Upper lobe of right lung (tissue), 1 donor: ENCODE measurements at regions not wholly inside any gene's neighbourhood (a gene's known extent, or its start where the extent isn't known, plus 50 kb on each side); places are given as distances from the start of the nearest gene placed in this dataset.

Source experiments
- ATAC-seq: fragments of 200-7000 bp; cut with Tn5 transposase; one replicate; pipeline ENCODE4 v1.9.1; 2020; ENCODE audit warnings: mild to moderate bottlenecking, moderate library complexity
- DNase-seq: peaks from one replicate; pipeline ENCODE4 v3.0.0-alpha.2; 2020
- H3K27ac ChIP-seq: fragments of 200-600 bp; one replicate; pipeline ENCODE4 v1.8.0; 2022
- H3K27me3 ChIP-seq: fragments of 200-600 bp; one replicate; pipeline ENCODE4 v1.8.0; 2022; ENCODE audit warnings: mild to moderate bottlenecking
- H3K36me3 ChIP-seq: fragments of 200-600 bp; one replicate; pipeline ENCODE4 v1.8.0; 2022
- H3K4me1 ChIP-seq: fragments of 200-600 bp; one replicate; pipeline ENCODE4 v1.8.0; 2022
- H3K4me3 ChIP-seq: fragments of 200-600 bp; one replicate; pipeline ENCODE4 v1.8.0; 2022; ENCODE audit warnings: mild to moderate bottlenecking
- H3K9me3 ChIP-seq: fragments of 200-600 bp; one replicate; pipeline ENCODE4 v1.8.0; 2022
- CTCF ChIP-seq: fragments of 200-600 bp; IDR thresholded peaks from one replicate; pipeline ENCODE4 v1.8.0; 2022; ENCODE audit warnings: antibody characterized with exemption
- intact Hi-C: fragments of 100-400 bp; cut with DNase I; formaldehyde crosslinking; loops from one replicate; pipeline ENCODE4 v1.11.0; 2022
- donor health status: DM: no; HTN: yes; CAD: no; lungs with severe emphysema.

DNA sequence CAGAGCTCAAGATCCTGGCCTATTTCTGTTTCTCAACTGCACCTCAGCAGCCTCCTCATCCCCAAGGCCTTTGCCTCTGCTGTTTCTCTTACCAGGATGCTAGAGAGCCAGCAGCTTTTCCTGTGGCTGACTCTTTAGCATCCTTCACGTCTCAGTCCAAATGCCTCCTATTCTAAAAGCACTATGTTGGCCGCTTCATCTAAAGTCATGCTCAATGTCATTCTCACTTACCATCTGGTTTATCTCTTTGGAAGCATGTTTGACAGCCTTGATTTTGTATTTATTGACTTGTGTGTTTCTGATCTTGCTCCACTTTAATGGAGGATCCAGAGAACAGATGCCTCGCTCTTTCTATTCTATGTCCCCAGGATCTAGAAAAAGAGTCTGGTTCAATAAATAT lies 351.8 kb upstream of the CDH11 start:
- Histone ChIP-seq H3K27me3 (no peaks in the 10 kb centered on the region), H3K27ac (no peak overlapping the region), H3K36me3 (no peaks in the 10 kb centered on the region), H3K9me3 (no peaks in the 10 kb centered on the region), H3K4me3 (no peak overlapping the region), H3K4me1 (no peaks in the 10 kb centered on the region)
- no peak for ATAC-seq
- no peak for TF ChIP-seq CTCF
- no peak for DNase-seq
- intact Hi-C loops: no loop called here

GRCh38 chr16:65469116-65469515 lies 347.3 kb upstream of the CDH11 start:
- no peaks in the 10 kb centered on the region for H3K36me3 ChIP-seq
- H3K27me3 ChIP-seq: no peaks in the 10 kb centered on the region
- H3K4me3 ChIP-seq: no peak overlapping the region
- ATAC-seq (no peak), DNase-seq (no peak)
- no peak for TF ChIP-seq CTCF
- H3K4me1 ChIP-seq: no peaks in the 10 kb centered on the region
- intact Hi-C loops: no loop called here
- no peaks in the 10 kb centered on the region for H3K9me3 ChIP-seq
- no peak overlapping the region for H3K27ac ChIP-seq

DNA sequence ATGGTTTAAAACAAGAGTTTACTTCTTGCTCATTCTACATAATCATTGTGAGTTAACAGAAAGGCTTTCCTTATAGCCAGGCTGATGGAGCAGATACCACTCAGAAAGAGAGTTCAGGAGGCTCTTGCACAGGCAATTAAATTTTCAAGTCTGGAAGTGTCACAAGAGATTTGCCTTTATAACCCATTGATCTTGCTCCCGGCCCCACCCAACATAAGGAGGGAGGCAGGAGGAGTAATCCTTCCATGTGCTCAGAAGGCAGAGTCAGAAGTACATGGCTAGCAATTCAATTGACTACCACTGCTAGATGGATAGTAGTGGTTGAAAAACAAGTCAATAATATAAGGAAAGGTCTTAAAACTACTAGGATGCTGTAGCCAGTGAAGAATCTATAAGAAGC lies 346.3 kb upstream of the CDH11 start:
- no peaks in the 10 kb centered on the region for H3K9me3 ChIP-seq

GRCh38 chr16:65463652-65464260 lies 341.9 kb upstream of the CDH11 start:
- no peaks in the 10 kb centered on the region for H3K4me1 ChIP-seq
- DNase-seq (no peak), ATAC-seq (no peak)
- TF ChIP-seq CTCF: no peak
- H3K27ac ChIP-seq: no peak overlapping the region
- H3K27me3 ChIP-seq: no peaks in the 10 kb centered on the region
- no peak overlapping the region for H3K4me3 ChIP-seq
- intact Hi-C loops: no loop called here
- H3K36me3 ChIP-seq: no peaks in the 10 kb centered on the region
- no peaks in the 10 kb centered on the region for H3K9me3 ChIP-seq

More for the DNA sequence above, 346.3 kb upstream of the CDH11 start:
- Histone ChIP-seq H3K4me1 (no peaks in the 10 kb centered on the region), H3K36me3 (no peaks in the 10 kb centered on the region), H3K27ac (no peak overlapping the region), H3K4me3 (no peak overlapping the region), H3K27me3 (no peaks in the 10 kb centered on the region)
- intact Hi-C loops: no loop called here
- ATAC-seq (no peak), DNase-seq (no peak)
- no peak for TF ChIP-seq CTCF

- H3K4me3 ChIP-seq: no peak overlapping the region
- DNase-seq: no peak
- H3K36me3 ChIP-seq: no peaks in the 10 kb centered on the region
- H3K9me3 ChIP-seq: no peaks in the 10 kb centered on the region
- ATAC-seq: no peak
- TF ChIP-seq CTCF: no peak
- H3K4me1 ChIP-seq: no peaks in the 10 kb centered on the region
- no peaks in the 10 kb centered on the region for H3K27me3 ChIP-seq
- intact Hi-C loops: no loop called here
- no peak overlapping the region for H3K27ac ChIP-seq
Observed at GRCh38 chr16:65457084-65457483, 335.2 kb upstream of the CDH11 start.

- Histone ChIP-seq H3K27ac (no peak overlapping the region), H3K27me3 (no peaks in the 10 kb centered on the region), H3K4me3 (no peak overlapping the region), H3K36me3 (no peaks in the 10 kb centered on the region), H3K4me1 (no peaks in the 10 kb centered on the region), H3K9me3 (no peaks in the 10 kb centered on the region)
- DNase-seq: no peak
- TF ChIP-seq CTCF: no peak
- intact Hi-C loops: no loop called here
- ATAC-seq: no peak
Observed at GRCh38 chr16:65455761-65456160, 333.9 kb upstream of the CDH11 start.
